Loucy (cell line): ENCODE measurements at regions not wholly inside any gene's neighbourhood (a gene's known extent, or its start where the extent isn't known, plus 50 kb on each side); places are given as distances from the start of the nearest gene placed in this dataset.

Experiments used
- H2AFZ ChIP-seq: fragments of 200-600 bp; sonication (generic); 2 replicates; pipeline ENCODE4 v1.6.0; 2016; ENCODE audit warnings: antibody characterized with exemption, mild to moderate bottlenecking, low read length, moderate library complexity
- H3F3A ChIP-seq: fragments of 200-600 bp; 2 replicates; pipeline ENCODE4 v1.6.0; 2016; ENCODE audit warnings: antibody characterized with exemption, low read depth, mild to moderate bottlenecking
- H3K27me3 ChIP-seq: fragments of 200-600 bp; sonication (generic); 2 replicates; pipeline ENCODE4 v1.6.1; 2014; ENCODE audit warnings: low read length, mild to moderate bottlenecking; ENCODE audit not compliant: insufficient read depth, poor library complexity, severe bottlenecking
- H3K36me3 ChIP-seq: fragments of 200-600 bp; sonication (generic); 2 replicates; pipeline ENCODE4 v1.6.1; 2016; ENCODE audit warnings: low read length; ENCODE audit not compliant: insufficient read depth
- H3K4me1 ChIP-seq: fragments of 200-600 bp; sonication (generic); 2 replicates; pipeline ENCODE4 v1.5.1; 2014; ENCODE audit warnings: low read length, mild to moderate bottlenecking; ENCODE audit not compliant: insufficient read depth, poor library complexity, severe bottlenecking
- H3K4me2 ChIP-seq: fragments of 200-600 bp; sonication (generic); 2 replicates; pipeline ENCODE4 v1.6.0; 2014; ENCODE audit warnings: antibody characterized with exemption, low read length, low read depth, mild to moderate bottlenecking; ENCODE audit not compliant: poor library complexity, severe bottlenecking
- H3K4me3 ChIP-seq: fragments of 200-600 bp; sonication (generic); 2 replicates; pipeline ENCODE4 v1.5.1; 2014; ENCODE audit warnings: low read length, mild to moderate bottlenecking, mixed read lengths; ENCODE audit not compliant: poor library complexity, severe bottlenecking
- H3K79me2 ChIP-seq: fragments of 200-600 bp; sonication (generic); 2 replicates; pipeline ENCODE4 v1.6.1; 2014; ENCODE audit warnings: low read length; ENCODE audit not compliant: insufficient read depth
- H3K9ac ChIP-seq: fragments of 200-600 bp; sonication (generic); 2 replicates; pipeline ENCODE4 v1.6.0; 2014; ENCODE audit warnings: mild to moderate bottlenecking, low read depth, low read length, moderate library complexity; ENCODE audit not compliant: poor library complexity, severe bottlenecking
- H3K9me2 ChIP-seq: fragments of 200-600 bp; sonication (generic); replicated peaks from 2 replicates; pipeline ENCODE4 v1.6.1; 2016; ENCODE audit warnings: low read depth, low read length, mixed read lengths
- H3K9me3 ChIP-seq: fragments of 200-600 bp; sonication (generic); 2 replicates; pipeline ENCODE4 v1.6.1; 2014; ENCODE audit warnings: mild to moderate bottlenecking, antibody characterized with exemption, low read length, low read depth; ENCODE audit not compliant: insufficient read depth
- H4K20me1 ChIP-seq: fragments of 200-600 bp; sonication (generic); 2 replicates; pipeline ENCODE4 v1.6.0; 2014; ENCODE audit warnings: antibody characterized with exemption, low read length, mild to moderate bottlenecking; ENCODE audit not compliant: insufficient read depth, poor library complexity, severe bottlenecking
- EZH2phosphoT487 ChIP-seq: fragments of 200-600 bp; IDR thresholded peaks from 2 replicates; pipeline ENCODE4 v1.6.1; 2018; ENCODE audit warnings: antibody characterized with exemption, mild to moderate bottlenecking, moderate library complexity, borderline replicate concordance
- TF ChIP-seq, protein P1 (sequence below): fragments of 200-600 bp; sonication (generic); conservative IDR thresholded peaks from 2 replicates; pipeline ENCODE4 v1.5.1; 2014; ENCODE audit warnings: mild to moderate bottlenecking, antibody characterized with exemption, low read length

DNA sequence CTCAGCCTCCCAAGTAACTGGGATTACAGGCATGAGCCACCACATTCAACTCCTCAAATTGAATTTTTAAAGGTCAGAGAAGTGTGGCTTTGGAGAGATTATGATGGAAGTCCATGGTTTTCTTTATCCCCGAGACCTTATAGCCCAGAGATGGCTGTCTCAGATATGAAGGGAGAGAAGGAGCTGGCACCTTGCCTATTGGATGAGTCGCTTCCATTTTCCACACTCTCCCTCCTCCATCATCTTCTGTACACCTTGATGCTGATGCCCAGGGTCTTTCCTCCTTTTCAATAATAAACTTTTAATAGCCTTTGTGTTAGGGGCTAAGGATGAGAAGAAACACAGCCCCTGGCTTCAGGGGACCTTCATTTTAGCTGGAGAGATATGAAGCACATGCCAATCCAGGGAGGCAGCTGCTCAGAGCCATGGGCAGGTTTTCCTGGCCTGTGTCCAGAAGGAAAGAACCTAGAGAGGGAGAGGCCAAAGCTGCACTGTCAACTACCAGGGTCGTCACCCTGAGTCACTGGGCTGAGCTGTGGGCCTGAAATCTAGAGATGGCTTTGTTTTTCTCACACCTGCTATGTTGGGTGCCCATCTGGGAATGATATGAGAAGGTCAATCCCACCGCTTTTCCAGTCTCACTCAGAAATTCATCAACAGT lies 146.0 kb upstream of the SERTAD2 start:
- H3K4me2 ChIP-seq = no peak overlapping the region
- no peaks in the 10 kb centered on the region for H3F3A ChIP-seq
- H3K4me1 ChIP-seq = peaks cover 24% of the 10 kb centered on the region
- H3K9me3 ChIP-seq = no peaks in the 10 kb centered on the region
- no peaks in the 10 kb centered on the region for H3K79me2 ChIP-seq
- no peak overlapping the region for H2AFZ ChIP-seq
- H3K9me2 ChIP-seq = no peaks in the 10 kb centered on the region
- no peak overlapping the region for H3K9ac ChIP-seq
- no peaks in the 10 kb centered on the region for H3K36me3 ChIP-seq
- TF ChIP-seq EZH2phosphoT487 = no peak
- TF ChIP-seq, protein P1, sequence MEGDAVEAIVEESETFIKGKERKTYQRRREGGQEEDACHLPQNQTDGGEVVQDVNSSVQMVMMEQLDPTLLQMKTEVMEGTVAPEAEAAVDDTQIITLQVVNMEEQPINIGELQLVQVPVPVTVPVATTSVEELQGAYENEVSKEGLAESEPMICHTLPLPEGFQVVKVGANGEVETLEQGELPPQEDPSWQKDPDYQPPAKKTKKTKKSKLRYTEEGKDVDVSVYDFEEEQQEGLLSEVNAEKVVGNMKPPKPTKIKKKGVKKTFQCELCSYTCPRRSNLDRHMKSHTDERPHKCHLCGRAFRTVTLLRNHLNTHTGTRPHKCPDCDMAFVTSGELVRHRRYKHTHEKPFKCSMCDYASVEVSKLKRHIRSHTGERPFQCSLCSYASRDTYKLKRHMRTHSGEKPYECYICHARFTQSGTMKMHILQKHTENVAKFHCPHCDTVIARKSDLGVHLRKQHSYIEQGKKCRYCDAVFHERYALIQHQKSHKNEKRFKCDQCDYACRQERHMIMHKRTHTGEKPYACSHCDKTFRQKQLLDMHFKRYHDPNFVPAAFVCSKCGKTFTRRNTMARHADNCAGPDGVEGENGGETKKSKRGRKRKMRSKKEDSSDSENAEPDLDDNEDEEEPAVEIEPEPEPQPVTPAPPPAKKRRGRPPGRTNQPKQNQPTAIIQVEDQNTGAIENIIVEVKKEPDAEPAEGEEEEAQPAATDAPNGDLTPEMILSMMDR = no peak
- H3K4me3 ChIP-seq = no peak overlapping the region
- no peaks in the 10 kb centered on the region for H3K27me3 ChIP-seq
- H4K20me1 ChIP-seq = no peaks in the 10 kb centered on the region

DNA sequence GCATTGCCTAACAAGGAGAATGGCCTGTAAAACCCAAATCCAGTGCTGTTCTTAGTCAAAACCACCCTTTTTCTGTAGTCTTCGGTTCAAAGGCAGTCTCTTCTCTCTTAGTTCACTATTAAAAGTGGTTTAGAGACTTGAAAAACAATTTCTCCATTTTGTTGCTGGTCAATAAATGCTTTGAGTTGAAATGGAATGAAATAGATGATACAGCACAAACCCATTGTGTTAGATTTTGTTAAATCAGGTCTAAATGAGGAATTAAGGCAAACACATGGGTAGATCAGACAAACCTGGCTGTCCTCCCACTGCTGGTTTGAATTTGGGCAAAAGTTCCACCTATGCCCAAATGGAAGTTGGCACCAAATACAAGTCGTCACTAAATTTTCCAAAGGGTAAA lies 150.1 kb upstream of the SERTAD2 start:
- Histone ChIP-seq H3K4me1 (no peaks in the 10 kb centered on the region), H3K9me2 (no peaks in the 10 kb centered on the region), H3K4me3 (no peak overlapping the region), H3K79me2 (no peaks in the 10 kb centered on the region), H4K20me1 (no peaks in the 10 kb centered on the region), H3K9ac (no peak overlapping the region), H2AFZ (no peak overlapping the region), H3K27me3 (no peaks in the 10 kb centered on the region), H3F3A (no peaks in the 10 kb centered on the region), H3K4me2 (no peak overlapping the region), H3K36me3 (no peaks in the 10 kb centered on the region), H3K9me3 (no peaks in the 10 kb centered on the region)
- TF ChIP-seq EZH2phosphoT487 = no peak
- TF ChIP-seq, protein P1 = no peak

DNA sequence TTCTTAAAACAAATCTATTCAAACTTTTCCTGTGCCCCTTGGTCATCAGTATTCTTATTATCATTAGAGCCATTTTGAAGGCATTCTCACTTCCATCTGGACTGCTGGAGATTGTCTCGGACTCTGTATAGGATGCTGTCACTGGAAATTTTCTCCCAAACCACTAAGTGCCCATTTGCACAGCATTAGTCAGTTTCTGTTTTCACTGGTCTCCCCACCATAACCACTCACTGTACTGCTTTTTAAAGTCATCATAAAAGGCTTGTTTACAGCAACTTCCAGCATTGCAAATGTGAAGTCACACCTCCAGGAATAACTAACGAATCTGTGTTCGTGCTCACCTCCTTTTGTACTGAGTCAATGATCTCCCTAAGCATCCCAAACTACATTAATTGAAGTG lies 150.9 kb upstream of the SERTAD2 start:
- H4K20me1 ChIP-seq = no peaks in the 10 kb centered on the region
- no peaks in the 10 kb centered on the region for H3K27me3 ChIP-seq
- H3K36me3 ChIP-seq = no peaks in the 10 kb centered on the region
- H3K9me2 ChIP-seq = no peaks in the 10 kb centered on the region
- H3F3A ChIP-seq = no peaks in the 10 kb centered on the region
- no peak overlapping the region for H2AFZ ChIP-seq
- H3K4me1 ChIP-seq = no peaks in the 10 kb centered on the region
- H3K9me3 ChIP-seq = no peaks in the 10 kb centered on the region
- no peak overlapping the region for H3K9ac ChIP-seq
- no peak overlapping the region for H3K4me2 ChIP-seq
- H3K79me2 ChIP-seq = no peaks in the 10 kb centered on the region
- H3K4me3 ChIP-seq = no peak overlapping the region
- TF ChIP-seq EZH2phosphoT487 = no peak
- TF ChIP-seq, protein P1 = no peak
